ENCODE measurements at regions not wholly inside any gene's neighbourhood (a gene's known extent, or its start where the extent isn't known, plus 50 kb on each side); places are given as distances from the start of the nearest gene placed in this dataset.

GRCh38 chr9:102445181-102445747 lies 549.9 kb upstream of the CYLC2 start:
- no peak for TF ChIP-seq CTCF (IDR thresholded peaks at IDR 0.05)
- TF ChIP-seq EP300 (IDR thresholded peaks at IDR 0.05): no peak
- no peak for TF ChIP-seq POLR2AphosphoS5 (IDR thresholded peaks at IDR 0.05)

All from upper lobe of left lung (tissue), 4 donors.